Urinary bladder (tissue), 3 donors: ENCODE measurements at regions not wholly inside any gene's neighbourhood (a gene's known extent, or its start where the extent isn't known, plus 50 kb on each side); places are given as distances from the start of the nearest gene placed in this dataset.
A peak's percentile ranks its signal among the peaks of the same experiment; 100 is the strongest.

ENCODE experiments used
- DNase-seq: peaks from one replicate; pipeline ENCODE4 v3.0.0-alpha.2; 2015; ENCODE audit errors: extremely low spot score
- H3K27ac ChIP-seq: one replicate; pipeline ENCODE4 v1.5.1; 2013; ENCODE audit warnings: low read depth, mild to moderate bottlenecking, moderate library complexity
- H3K36me3 ChIP-seq: one replicate; pipeline ENCODE4 v1.6.1; 2013; ENCODE audit warnings: mild to moderate bottlenecking, moderate library complexity; ENCODE audit not compliant: insufficient read depth
- H3K4me1 ChIP-seq: one replicate; pipeline ENCODE4 v1.6.1; 2013; ENCODE audit warnings: mild to moderate bottlenecking, moderate library complexity; ENCODE audit not compliant: insufficient read depth
- H3K4me3 ChIP-seq: one replicate; pipeline ENCODE4 v1.5.1; 2013; ENCODE audit warnings: low read depth, low read length
- WGBS: extraction: QIAGEN DNeasy Blood & Tissue Kit; methylation state at CpG from one replicate; pipeline ENCODE4 v1.1.7; 2013; 5-methylcytosine and 5-hydroxymethylcytosine counted together
- donor health status: healthy with polysubstance abuse.
- donor health status: healthy.

GRCh38 chr13:44302940-44303575, 70.6 kb upstream of the SERP2 start:
- no peak overlapping the region for H3K4me3 ChIP-seq
- no peak overlapping the region for H3K27ac ChIP-seq
- DNase-seq = no peak
- no peaks in the 10 kb centered on the region for H3K36me3 ChIP-seq
- no peaks in the 10 kb centered on the region for H3K4me1 ChIP-seq
- WGBS = 39% methylated on average over 5 of the region's 5 CpGs

GRCh38 chr13:44303681-44304432, 69.8 kb upstream of the SERP2 start:
- DNase-seq = no peak

GRCh38 chr13:44304433-44304725, 69.2 kb upstream of the SERP2 start:
- H3K36me3 ChIP-seq = no peaks in the 10 kb centered on the region
- 82% methylated on average over 4 of the region's 4 CpGs for WGBS
- no peak overlapping the region for H3K27ac ChIP-seq
- no peak overlapping the region for H3K4me3 ChIP-seq
- no peak for DNase-seq
- H3K4me1 ChIP-seq = no peaks in the 10 kb centered on the region

More at GRCh38 chr13:44303681-44304432, 69.8 kb upstream of the SERP2 start:
- no peak overlapping the region for H3K27ac ChIP-seq
- H3K4me1 ChIP-seq = no peaks in the 10 kb centered on the region
- H3K4me3 ChIP-seq = no peak overlapping the region
- WGBS = 34% methylated on average over 5 of the region's 5 CpGs
- H3K36me3 ChIP-seq = no peaks in the 10 kb centered on the region

- Histone ChIP-seq H3K27ac (no peak overlapping the region), H3K36me3 (no peaks in the 10 kb centered on the region), H3K4me3 (no peak overlapping the region), H3K4me1 (no peaks in the 10 kb centered on the region)
- DNase-seq = no peak
- 90% methylated on average over 2 of the region's 2 CpGs for WGBS
Observed at GRCh38 chr13:44305286-44305685, 68.3 kb upstream of the SERP2 start.

- Histone ChIP-seq H3K4me3 (no peak overlapping the region), H3K27ac (no peak overlapping the region), H3K4me1 (no peaks in the 10 kb centered on the region), H3K36me3 (no peaks in the 10 kb centered on the region)
- no peak for DNase-seq
- WGBS = 58% methylated on average over 4 of the region's 4 CpGs
Observed at GRCh38 chr13:44305917-44306370, 67.7 kb upstream of the SERP2 start.

- H3K36me3 ChIP-seq = no peaks in the 10 kb centered on the region
- no peak overlapping the region for H3K4me3 ChIP-seq
- no peak for DNase-seq
- no peak overlapping the region for H3K27ac ChIP-seq
- WGBS = 37% methylated on average over 14 of the region's 14 CpGs
- no peaks in the 10 kb centered on the region for H3K4me1 ChIP-seq
Observed at GRCh38 chr13:44306371-44307192, 67.0 kb upstream of the SERP2 start.

- Histone ChIP-seq H3K27ac (no peak overlapping the region), H3K36me3 (no peaks in the 10 kb centered on the region), H3K4me1 (peaks cover under 1% of the 10 kb centered on the region), H3K4me3 (no peak overlapping the region)
- WGBS = 75% methylated on average over 4 of the region's 4 CpGs
- DNase-seq = no peak
Observed at GRCh38 chr13:44307255-44307654, 66.4 kb upstream of the SERP2 start.

- no peak overlapping the region for H3K4me3 ChIP-seq
- peaks cover 2% of the 10 kb centered on the region for H3K4me1 ChIP-seq
- no peak for DNase-seq
- no peaks in the 10 kb centered on the region for H3K36me3 ChIP-seq
- WGBS = 80% methylated on average over 2 of the region's 2 CpGs
- H3K27ac ChIP-seq = no peak overlapping the region
Observed at GRCh38 chr13:44307844-44308243, 65.8 kb upstream of the SERP2 start.

GRCh38 chr13:44308352-44308751, 65.3 kb upstream of the SERP2 start:
- Histone ChIP-seq H3K4me3 (no peak overlapping the region), H3K4me1 (peaks cover 2% of the 10 kb centered on the region), H3K27ac (no peak overlapping the region), H3K36me3 (no peaks in the 10 kb centered on the region)
- no peak for DNase-seq
- 94% methylated on average over 3 of the region's 3 CpGs for WGBS

- no peak for DNase-seq
- H3K4me3 ChIP-seq = no peak overlapping the region
- peaks cover 2% of the 10 kb centered on the region for H3K4me1 ChIP-seq
- WGBS = 81% methylated on average over 15 of the region's 15 CpGs
- no peaks in the 10 kb centered on the region for H3K36me3 ChIP-seq
- peak overlapping the region; percentile 16 for H3K27ac ChIP-seq
Observed at GRCh38 chr13:44309794-44310757, 63.5 kb upstream of the SERP2 start.

GRCh38 chr13:44311011-44311780, 62.4 kb upstream of the SERP2 start:
- Histone ChIP-seq H3K36me3 (no peaks in the 10 kb centered on the region), H3K4me1 (peaks cover 2% of the 10 kb centered on the region), H3K4me3 (no peak overlapping the region), H3K27ac (no peak overlapping the region)
- DNase-seq = no peak
- WGBS = 66% methylated on average over 8 of the region's 8 CpGs

- 93% methylated on average over 3 of the region's 3 CpGs for WGBS
- Histone ChIP-seq H3K4me1 (peaks cover 2% of the 10 kb centered on the region), H3K27ac (no peak overlapping the region)
Observed at GRCh38 chr13:44312131-44312530, 61.5 kb upstream of the SERP2 start.

More at GRCh38 chr13:44312131-44312530, 61.5 kb upstream of the SERP2 start:
- Histone ChIP-seq H3K36me3 (no peaks in the 10 kb centered on the region), H3K4me3 (no peak overlapping the region)
- DNase-seq = no peak
